SK-N-SH (cell line): ENCODE measurements at regions not wholly inside any gene's neighbourhood (a gene's known extent, or its start where the extent isn't known, plus 50 kb on each side); places are given as distances from the start of the nearest gene placed in this dataset.

Experiments
- CTCF ChIA-PET: fragments of 300-600, 350-600 bp; formaldehyde crosslinking; extraction: SDS; loops from one replicate; lab custom pipeline; 2021; lab: Yijun Ruan, JAX
- POLR2A ChIA-PET: fragments of 350-600 bp; sonication (Branson Sonifier 250); formaldehyde crosslinking; extraction: SDS; loops from one replicate; lab custom pipeline; 2020; ENCODE audit warnings: antibody characterized with exemption, inconsistent platforms; lab: Yijun Ruan, JAX
- DNase-seq: peaks from one replicate; pipeline ENCODE4 v3.0.0; 2012
- H2AFZ ChIP-seq: fragments of 200-600 bp; sonication (generic); 2 replicates; pipeline ENCODE4 v1.8.1; 2016; ENCODE audit warnings: antibody characterized with exemption, mild to moderate bottlenecking, low read depth
- H3F3A ChIP-seq: fragments of 200-600 bp; sonication (generic); replicated peaks from 2 replicates; pipeline ENCODE3; 2016; ENCODE audit warnings: antibody characterized with exemption, mild to moderate bottlenecking; ENCODE audit not compliant: insufficient read depth
- H3K27ac ChIP-seq, 2 experiments: fragments of 200-500 bp in 1 of 2; fragments of 200-600 bp in 1 of 2; sonication (Bioruptor generic) in 1 of 2; sonication (generic), shearing (Covaris generic) in 1 of 2; 2 replicates each; pipeline versions ENCODE4 v1.5.1 to v1.6.1; 2014 to 2016; ENCODE audit warnings: low read depth in 2 of 2, inconsistent platforms in 1 of 2, low read length in 1 of 2, mild to moderate bottlenecking in 1 of 2, mixed read lengths in 1 of 2
- H3K27me3 ChIP-seq: fragments of 200-600 bp; sonication (generic), shearing (Covaris generic); 2 replicates; pipeline ENCODE4 v1.6.1; 2016; ENCODE audit warnings: mixed run types; ENCODE audit not compliant: insufficient read depth
- H3K36me3 ChIP-seq, 2 experiments: fragments of 200-500 bp in 1 of 2; fragments of 200-600 bp in 1 of 2; sonication (Bioruptor generic) in 1 of 2; sonication (generic) in 1 of 2; replicated peaks in 1 of 2; 2 replicates each; pipeline versions ENCODE3 to v1.5.1; 2014 to 2016; ENCODE audit warnings: low read length in 1 of 2, mild to moderate bottlenecking in 1 of 2; ENCODE audit not compliant: insufficient read depth in 2 of 2, control insufficient read depth in 1 of 2
- H3K4me1 ChIP-seq, 2 experiments: fragments of 200-500 bp in 1 of 2; fragments of 200-600 bp in 1 of 2; sonication (Bioruptor generic) in 1 of 2; sonication (generic), shearing (Covaris generic) in 1 of 2; 2 replicates each; pipeline versions ENCODE4 v1.5.1 to v1.6.1; 2014 to 2016; ENCODE audit warnings: low read depth in 1 of 2, low read length in 1 of 2, mixed run types in 1 of 2; ENCODE audit not compliant: insufficient read depth in 2 of 2, control insufficient read depth in 1 of 2
- H3K4me2 ChIP-seq: fragments of 200-600 bp; sonication (generic), shearing (Covaris generic); 2 replicates; pipeline ENCODE4 v1.6.1; 2017; ENCODE audit warnings: mixed run types
- H3K4me3 ChIP-seq, 2 experiments: fragments of 200-500 bp in 1 of 2; fragments of 200-600 bp in 1 of 2; sonication (Bioruptor generic) in 1 of 2; sonication (generic), shearing (Covaris generic) in 1 of 2; 2 replicates each; pipeline versions ENCODE4 v1.5.1 to v1.8.1; 2014 to 2016; ENCODE audit warnings: low read depth in 2 of 2, inconsistent platforms in 1 of 2, low read length in 1 of 2, mild to moderate bottlenecking in 1 of 2, mixed read lengths in 1 of 2, moderate library complexity in 1 of 2
- H3K79me2 ChIP-seq: fragments of 200-600 bp; sonication (generic); 2 replicates; pipeline ENCODE4 v1.8.1; 2017; ENCODE audit warnings: mild to moderate bottlenecking; ENCODE audit not compliant: insufficient read depth
- H3K9ac ChIP-seq: fragments of 200-600 bp; sonication (generic); 2 replicates; pipeline ENCODE4 v1.6.1; 2017; ENCODE audit warnings: mixed run types
- H3K9me2 ChIP-seq: fragments of 200-600 bp; sonication (generic); 2 replicates; pipeline ENCODE4 v1.6.1; 2017; ENCODE audit warnings: mixed run types
- H3K9me3 ChIP-seq: fragments of 200-600 bp; sonication (generic); 2 replicates; pipeline ENCODE4 v1.6.1; 2017; ENCODE audit warnings: mixed run types, mild to moderate bottlenecking, moderate library complexity
- H4K20me1 ChIP-seq: fragments of 200-600 bp; sonication (generic); 2 replicates; pipeline ENCODE4 v1.6.1; 2017; ENCODE audit warnings: mild to moderate bottlenecking, mixed run types; ENCODE audit not compliant: insufficient read depth
- CTCF ChIP-seq: fragments of 200-600 bp; sonication (generic); IDR thresholded peaks from 2 replicates; pipeline ENCODE4 v1.6.1; 2017; ENCODE audit warnings: antibody characterized with exemption, mild to moderate bottlenecking, moderate library complexity
- ELF1 ChIP-seq: IDR thresholded peaks from 2 replicates; pipeline ENCODE4 v1.4.0; 2012
- EP300 ChIP-seq, 2 experiments: IDR thresholded peaks; 2 replicates each; pipeline versions ENCODE4 v1.4.0 to v1.6.1; 2012; ENCODE audit warnings: borderline replicate concordance in 1 of 2, low read depth in 1 of 2, low read length in 1 of 2
- EZH2phosphoT487 ChIP-seq: fragments of 200-600 bp; sonication (generic); IDR thresholded peaks from 2 replicates; pipeline ENCODE4 v1.6.1; 2017; ENCODE audit warnings: low read depth, mixed run types, mild to moderate bottlenecking, antibody characterized with exemption, moderate library complexity, borderline replicate concordance
- FOSL2 ChIP-seq: IDR thresholded peaks from 2 replicates; pipeline ENCODE4 v1.4.0; 2012; ENCODE audit warnings: low read depth, mild to moderate bottlenecking, moderate library complexity, borderline replicate concordance
- FOXJ3 ChIP-seq: sonication (generic); formaldehyde crosslinking; IDR thresholded peaks from 2 replicates; pipeline ENCODE4 v1.5.1; 2020; ENCODE audit warnings: mild to moderate bottlenecking, missing genetic modification reagents
- GATA2 ChIP-seq: sonication (generic); formaldehyde crosslinking; IDR thresholded peaks from 2 replicates; pipeline ENCODE4 v1.5.0; 2020; ENCODE audit warnings: mild to moderate bottlenecking, missing genetic modification reagents
- JUND ChIP-seq: IDR thresholded peaks from 2 replicates; pipeline ENCODE4 v1.4.0; 2012
- MAX ChIP-seq: IDR thresholded peaks from 2 replicates; pipeline ENCODE4 v1.4.0; 2012; ENCODE audit warnings: low read depth
- MEF2A ChIP-seq: IDR thresholded peaks from 2 replicates; pipeline ENCODE4 v1.4.0; 2012; ENCODE audit warnings: low read depth, borderline replicate concordance
- NRF1 ChIP-seq: IDR thresholded peaks from 2 replicates; pipeline ENCODE4 v1.6.1; 2012; ENCODE audit warnings: low read depth, mild to moderate bottlenecking, low read length
- PBX3 ChIP-seq: IDR thresholded peaks from 2 replicates; pipeline ENCODE4; 2012
- POLR2AphosphoS5 ChIP-seq: IDR thresholded peaks from 2 replicates; pipeline ENCODE4 v1.6.1; 2012; ENCODE audit warnings: low read depth, low read length
- RCOR1 ChIP-seq: fragments of 150-350 bp; IDR thresholded peaks from 2 replicates; pipeline ENCODE4 v1.6.1; 2017; ENCODE audit warnings: antibody characterized with exemption, low read length
- REST ChIP-seq: IDR thresholded peaks from 2 replicates; pipeline ENCODE4 v1.6.1; 2012; ENCODE audit warnings: mild to moderate bottlenecking, low read depth, low read length, moderate library complexity
- RXRA ChIP-seq: IDR thresholded peaks from 2 replicates; pipeline ENCODE4 v1.4.0; 2012; ENCODE audit warnings: low read depth, mild to moderate bottlenecking, borderline replicate concordance
- SMC3 ChIP-seq: IDR thresholded peaks from 2 replicates; pipeline ENCODE4 v1.6.1; 2012; ENCODE audit warnings: low read depth, low read length, improper control_type of control experiment
- TAF1 ChIP-seq: IDR thresholded peaks from 2 replicates; pipeline ENCODE4 v1.6.1; 2012; ENCODE audit warnings: low read depth, mild to moderate bottlenecking, low read length, moderate library complexity, borderline replicate concordance
- TCF12 ChIP-seq: IDR thresholded peaks from 2 replicates; pipeline ENCODE4 v1.4.0; 2012
- WGBS: methylation state at CpG from one replicate; pipeline ENCODE4 v1.1.6; 2017; ENCODE audit warnings: low lambda C conversion rate; 5-methylcytosine and 5-hydroxymethylcytosine counted together

GRCh38 chr17:33529816-33530215 is 236.7 kb upstream of the ASIC2 start:
- CTCF ChIA-PET: interaction anchor here (3.1 kb wide), 1 partner anchor 9 kb away, joined by 30 read pairs; no protein-coding TSS in a partner anchor

More at GRCh38 chr17:33529816-33530215, 236.7 kb upstream of the ASIC2 start:
- Histone ChIP-seq H3K9ac (no peak overlapping the region), H3K4me3 (no peak overlapping the region), H3K4me2 (no peak overlapping the region), H3K27me3 (no peaks in the 10 kb centered on the region), H3K9me3 (no peaks in the 10 kb centered on the region), H2AFZ (no peak overlapping the region), H3K79me2 (no peaks in the 10 kb centered on the region), H4K20me1 (no peaks in the 10 kb centered on the region), H3F3A (no peaks in the 10 kb centered on the region), H3K36me3 (no peaks in the 10 kb centered on the region), H3K4me1 (no peaks in the 10 kb centered on the region), H3K9me2 (no peaks in the 10 kb centered on the region), H3K27ac (no peak overlapping the region)
- no peak for TF ChIP-seq CTCF
- no peak for TF ChIP-seq GATA2
- no peak for TF ChIP-seq REST
- no peak for TF ChIP-seq MEF2A
- TF ChIP-seq FOSL2: no peak
- TF ChIP-seq FOXJ3 (CRISPR knock-in tag): no peak
- TF ChIP-seq TCF12: no peak
- no peak for TF ChIP-seq EZH2phosphoT487
- TF ChIP-seq EP300 (IDR thresholded peaks at IDR 0.05; ENCODE audit: borderline replicate concordance in 1 of 2, low read depth in 1 of 2, low read length in 1 of 2): no peak
- TF ChIP-seq TAF1: no peak
- no peak for TF ChIP-seq JUND
- TF ChIP-seq RXRA: no peak
- TF ChIP-seq RCOR1: no peak
- no peak for TF ChIP-seq PBX3
- TF ChIP-seq SMC3: no peak
- TF ChIP-seq POLR2AphosphoS5: no peak
- TF ChIP-seq ELF1: no peak
- TF ChIP-seq NRF1: no peak
- TF ChIP-seq MAX: no peak
- WGBS: 28% methylated on average over 9 of the region's 9 CpGs
- DNase-seq: no peak
- POLR2A ChIA-PET: no interaction called here
